NT2/D1 (cell line): ENCODE measurements at regions not wholly inside any gene's neighbourhood (a gene's known extent, or its start where the extent isn't known, plus 50 kb on each side); places are given as distances from the start of the nearest gene placed in this dataset.

ENCODE experiments used
- DNase-seq: peaks from one replicate; pipeline ENCODE4 v3.0.0-alpha.2; 2011; ENCODE audit warnings: low read depth, low spot score
- H3K27me3 ChIP-seq: 2 replicates; pipeline ENCODE4 v1.6.0; 2011; ENCODE audit warnings: mild to moderate bottlenecking; ENCODE audit not compliant: insufficient read length, insufficient read depth
- H3K36me3 ChIP-seq: 2 replicates; pipeline ENCODE4 v1.6.1; 2011; ENCODE audit warnings: mild to moderate bottlenecking, low read length, mixed read lengths; ENCODE audit not compliant: insufficient read depth, insufficient read length
- H3K4me1 ChIP-seq: 2 replicates; pipeline ENCODE4 v1.5.1; 2011; ENCODE audit not compliant: insufficient read depth, insufficient read length
- H3K4me3 ChIP-seq: 2 replicates; pipeline ENCODE4 v1.5.1; 2011; ENCODE audit warnings: low read depth; ENCODE audit not compliant: insufficient read length
- H3K9ac ChIP-seq: 2 replicates; pipeline ENCODE4 v1.6.0; 2011; ENCODE audit warnings: low read depth; ENCODE audit not compliant: insufficient read length
- H3K9me3 ChIP-seq: 2 replicates; pipeline ENCODE4 v1.5.1; 2011; ENCODE audit warnings: mild to moderate bottlenecking, low read length; ENCODE audit not compliant: insufficient read depth
- SUZ12 ChIP-seq: IDR thresholded peaks from 2 replicates; pipeline ENCODE4 v1.6.1; 2011; ENCODE audit not compliant: insufficient read length, insufficient read depth; ENCODE audit errors: extremely low read depth
- YY1 ChIP-seq: IDR thresholded peaks from 2 replicates; pipeline ENCODE4 v1.6.1; 2011; ENCODE audit not compliant: insufficient read length, insufficient read depth
- ZNF274 ChIP-seq: IDR thresholded peaks from 2 replicates; pipeline ENCODE4 v1.6.1; 2011; ENCODE audit warnings: mild to moderate bottlenecking, low read depth, low read length

GRCh38 chr11:27968461-27968860, 139.5 kb downstream of the KIF18A start:
- no peak for DNase-seq
- Histone ChIP-seq H3K36me3 (no peaks in the 10 kb centered on the region), H3K27me3 (no peaks in the 10 kb centered on the region), H3K9ac (no peak overlapping the region), H3K9me3 (no peaks in the 10 kb centered on the region; the same call in 1 of the 2 replicates), H3K4me1 (no peaks in the 10 kb centered on the region), H3K4me3 (no peak overlapping the region)
- TF ChIP-seq SUZ12, result no peak
- no peak for TF ChIP-seq ZNF274
- no peak for TF ChIP-seq YY1

DNA sequence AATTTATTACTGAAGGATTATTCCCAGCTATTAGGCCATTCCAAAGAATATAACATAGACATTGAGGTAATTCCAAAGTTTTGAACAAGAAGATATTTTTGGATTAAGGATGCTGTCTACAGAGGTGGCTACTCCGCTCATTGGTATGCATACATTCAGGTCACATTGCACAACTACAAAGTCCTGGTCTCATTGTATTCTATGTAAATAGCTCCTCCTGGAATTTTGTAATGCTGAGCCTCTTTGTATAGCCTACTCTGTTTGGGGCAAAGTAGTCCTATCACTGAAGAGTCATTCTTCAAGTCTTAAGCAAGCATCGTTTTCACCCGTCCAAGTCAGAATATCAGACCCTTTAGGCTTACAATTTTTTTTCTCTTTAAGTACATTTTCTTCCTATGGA, 142.4 kb downstream of the KIF18A start:
- peak; percentile 13 for DNase-seq
- TF ChIP-seq YY1, result no peak
- no peak for TF ChIP-seq SUZ12
- TF ChIP-seq ZNF274, result no peak
- Histone ChIP-seq H3K4me1 (no peaks in the 10 kb centered on the region), H3K4me3 (no peak overlapping the region), H3K27me3 (no peaks in the 10 kb centered on the region), H3K36me3 (no peaks in the 10 kb centered on the region), H3K9me3 (no peaks in the 10 kb centered on the region; the same call in 1 of the 2 replicates), H3K9ac (no peak overlapping the region)

- H3K9ac ChIP-seq, result no peak overlapping the region
- H3K36me3 ChIP-seq, result no peaks in the 10 kb centered on the region
- TF ChIP-seq SUZ12 (no peak), ZNF274 (no peak), YY1 (no peak)
- DNase-seq, result no peak
- no peak overlapping the region for H3K4me3 ChIP-seq
- H3K27me3 ChIP-seq, result no peaks in the 10 kb centered on the region
- no peaks in the 10 kb centered on the region; the same call in 1 of the 2 replicates for H3K9me3 ChIP-seq
- H3K4me1 ChIP-seq, result no peaks in the 10 kb centered on the region
These were observed 144.6 kb downstream of the KIF18A start for GRCh38 chr11:27963370-27963769.

GRCh38 chr11:27949951-27950738, 157.8 kb downstream of the KIF18A start:
- peaks cover 9% of the 10 kb centered on the region; the same call in 1 of the 2 replicates for H3K9me3 ChIP-seq
- no peaks in the 10 kb centered on the region for H3K36me3 ChIP-seq
- no peak for DNase-seq
- H3K9ac ChIP-seq, result no peak overlapping the region
- no peak overlapping the region for H3K4me3 ChIP-seq
- TF ChIP-seq YY1 (no peak), ZNF274 (no peak), SUZ12 (no peak)
- H3K4me1 ChIP-seq, result no peaks in the 10 kb centered on the region
- H3K27me3 ChIP-seq, result no peaks in the 10 kb centered on the region

GRCh38 chr11:27945348-27945747, 162.6 kb downstream of the KIF18A start:
- Histone ChIP-seq H3K4me3 (no peak overlapping the region), H3K9ac (no peak overlapping the region), H3K9me3 (peaks cover 9% of the 10 kb centered on the region; the same call in 1 of the 2 replicates), H3K27me3 (no peaks in the 10 kb centered on the region), H3K36me3 (no peaks in the 10 kb centered on the region), H3K4me1 (no peaks in the 10 kb centered on the region)
- TF ChIP-seq YY1 (no peak), SUZ12 (no peak), ZNF274 (no peak)
- DNase-seq, result no peak

GRCh38 chr11:27938011-27938410, 169.9 kb downstream of the KIF18A start:
- no peak overlapping the region for H3K4me3 ChIP-seq
- peaks cover 35% of the 10 kb centered on the region; the same call in 1 of the 2 replicates for H3K9me3 ChIP-seq
- TF ChIP-seq YY1 (no peak), ZNF274 (no peak), SUZ12 (no peak)
- no peak overlapping the region for H3K9ac ChIP-seq
- no peaks in the 10 kb centered on the region for H3K36me3 ChIP-seq
- no peaks in the 10 kb centered on the region for H3K27me3 ChIP-seq
- H3K4me1 ChIP-seq, result no peaks in the 10 kb centered on the region
- DNase-seq, result no peak

GRCh38 chr11:27934830-27935145, 173.2 kb downstream of the KIF18A start:
- TF ChIP-seq SUZ12 (no peak), YY1 (no peak), ZNF274 (no peak)
- Histone ChIP-seq H3K27me3 (no peaks in the 10 kb centered on the region), H3K4me1 (no peaks in the 10 kb centered on the region), H3K4me3 (no peak overlapping the region), H3K36me3 (no peaks in the 10 kb centered on the region), H3K9me3 (peaks cover 35% of the 10 kb centered on the region; the same call in 1 of the 2 replicates), H3K9ac (no peak overlapping the region)
- no peak for DNase-seq
